GM20000 (cell line): ENCODE measurements at regions not wholly inside any gene's neighbourhood (a gene's known extent, or its start where the extent isn't known, plus 50 kb on each side); places are given as distances from the start of the nearest gene placed in this dataset.

Source experiments
- DNase-seq: peaks from one replicate; pipeline ENCODE4 v3.0.0; 2012; ENCODE audit warnings: low spot score
- TF ChIP-seq, protein P1 (sequence below): IDR thresholded peaks from 2 replicates; pipeline ENCODE4 v1.5.1; 2012; ENCODE audit warnings: mild to moderate bottlenecking, control low read depth; ENCODE audit errors: extremely low read depth, missing control alignments

DNA sequence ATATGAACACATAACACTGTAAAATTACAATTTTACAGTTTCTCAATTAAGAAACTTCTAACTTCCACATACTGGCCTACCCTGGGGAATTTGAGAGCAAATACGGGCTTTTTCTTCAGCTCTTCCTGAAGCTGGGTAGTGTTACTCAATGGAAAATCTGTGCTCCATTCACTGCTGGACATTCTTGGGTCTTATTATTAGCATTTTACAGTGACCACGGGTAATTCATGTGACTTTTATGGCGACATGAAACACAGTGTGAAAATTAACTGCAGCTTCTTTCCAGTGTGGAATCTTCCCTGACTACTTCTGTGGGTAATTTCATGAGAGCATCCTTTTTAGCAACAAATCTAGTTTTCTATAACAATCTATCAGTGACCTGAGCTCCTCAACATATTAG lies 423.7 kb upstream of the ANO5 start:
- TF ChIP-seq, protein P1, sequence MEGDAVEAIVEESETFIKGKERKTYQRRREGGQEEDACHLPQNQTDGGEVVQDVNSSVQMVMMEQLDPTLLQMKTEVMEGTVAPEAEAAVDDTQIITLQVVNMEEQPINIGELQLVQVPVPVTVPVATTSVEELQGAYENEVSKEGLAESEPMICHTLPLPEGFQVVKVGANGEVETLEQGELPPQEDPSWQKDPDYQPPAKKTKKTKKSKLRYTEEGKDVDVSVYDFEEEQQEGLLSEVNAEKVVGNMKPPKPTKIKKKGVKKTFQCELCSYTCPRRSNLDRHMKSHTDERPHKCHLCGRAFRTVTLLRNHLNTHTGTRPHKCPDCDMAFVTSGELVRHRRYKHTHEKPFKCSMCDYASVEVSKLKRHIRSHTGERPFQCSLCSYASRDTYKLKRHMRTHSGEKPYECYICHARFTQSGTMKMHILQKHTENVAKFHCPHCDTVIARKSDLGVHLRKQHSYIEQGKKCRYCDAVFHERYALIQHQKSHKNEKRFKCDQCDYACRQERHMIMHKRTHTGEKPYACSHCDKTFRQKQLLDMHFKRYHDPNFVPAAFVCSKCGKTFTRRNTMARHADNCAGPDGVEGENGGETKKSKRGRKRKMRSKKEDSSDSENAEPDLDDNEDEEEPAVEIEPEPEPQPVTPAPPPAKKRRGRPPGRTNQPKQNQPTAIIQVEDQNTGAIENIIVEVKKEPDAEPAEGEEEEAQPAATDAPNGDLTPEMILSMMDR, result no peak
- no peak for DNase-seq

GRCh38 chr11:21771097-21771496 lies 421.8 kb upstream of the ANO5 start:
- DNase-seq, result no peak
- TF ChIP-seq, protein P1, result no peak

DNA sequence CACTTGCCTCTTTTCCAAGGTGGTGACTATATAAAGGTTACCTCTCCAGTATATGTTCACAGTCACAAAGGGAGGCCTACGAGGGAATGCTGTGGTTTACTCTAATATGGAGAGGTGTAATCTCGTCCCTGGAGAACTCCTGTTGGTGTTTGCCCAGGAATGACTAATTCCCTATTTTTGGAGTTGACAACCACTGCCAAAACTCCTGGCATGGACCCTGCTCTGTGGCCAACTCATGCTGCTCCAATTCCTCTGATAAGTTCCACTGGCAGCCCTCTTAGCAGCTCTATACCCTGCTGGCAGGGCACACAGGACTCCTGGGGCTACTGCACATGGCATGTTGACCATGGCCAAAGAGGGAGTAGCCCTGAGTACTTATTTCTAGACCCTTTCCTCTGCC lies 418.7 kb upstream of the ANO5 start:
- no peak for DNase-seq
- TF ChIP-seq, protein P1, result no peak

DNA sequence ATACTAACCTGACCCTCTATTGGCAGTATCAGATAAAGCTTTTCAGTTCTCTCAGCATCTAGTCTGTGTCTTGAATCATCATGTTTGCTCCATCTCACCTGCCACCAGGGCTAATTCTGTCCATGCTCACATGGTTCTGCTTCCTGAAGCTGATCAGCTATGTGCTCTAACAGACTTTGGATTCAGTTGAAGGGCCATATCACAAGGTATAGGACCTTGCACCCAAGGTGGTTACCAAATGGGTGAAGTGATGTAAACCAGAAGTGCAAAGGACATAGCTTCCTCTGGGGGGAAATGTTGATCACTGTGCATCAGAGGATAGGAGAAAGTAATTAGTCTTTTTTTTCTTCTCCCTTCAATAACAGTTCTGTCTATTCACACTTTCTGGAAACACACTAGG lies 417.0 kb upstream of the ANO5 start:
- TF ChIP-seq, protein P1, result no peak
- no peak for DNase-seq

- TF ChIP-seq, protein P1, result no peak
These were observed 408.9 kb upstream of the ANO5 start for GRCh38 chr11:21783954-21784353.

DNA sequence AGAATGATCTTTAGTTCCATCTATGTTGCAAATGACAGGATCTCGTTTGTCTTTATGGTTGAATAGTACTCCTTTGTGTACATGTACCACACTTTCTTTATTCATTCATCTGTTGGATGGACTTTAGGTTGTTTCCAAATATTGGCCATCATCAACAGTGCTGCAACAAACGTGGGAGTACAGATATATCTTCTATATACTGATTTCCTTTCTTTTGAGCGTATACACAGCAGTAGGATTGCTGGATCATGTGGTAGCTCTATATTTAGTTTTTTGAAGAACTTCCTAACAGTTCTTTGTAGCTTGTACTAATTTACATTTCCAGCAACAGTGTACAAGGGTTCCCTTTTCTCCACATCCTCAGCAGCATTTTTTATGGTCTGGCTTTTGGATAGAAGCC lies 407.5 kb upstream of the ANO5 start:
- DNase-seq, result no peak
- TF ChIP-seq, protein P1, result no peak

More at GRCh38 chr11:21783954-21784353, 408.9 kb upstream of the ANO5 start:
- DNase-seq, result no peak

DNA sequence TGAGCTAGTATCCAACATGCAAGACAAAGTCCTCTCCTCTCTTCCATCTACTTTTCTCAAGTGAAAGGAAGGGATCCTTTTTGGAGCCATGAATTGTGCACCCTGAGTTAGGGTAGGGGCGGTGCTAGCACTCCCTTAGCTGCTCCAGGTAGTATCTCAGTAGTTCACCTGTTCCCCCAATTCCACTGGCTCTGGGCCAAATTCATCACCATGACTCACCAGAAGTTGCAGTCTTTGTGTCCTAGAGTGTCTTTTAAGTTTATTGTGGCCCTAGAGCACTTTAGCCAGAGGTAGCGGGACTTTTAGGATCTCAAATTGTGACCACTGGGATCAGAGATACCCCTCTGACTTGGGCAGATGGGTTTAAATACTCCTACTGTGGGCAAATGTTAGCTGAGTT lies 398.6 kb upstream of the ANO5 start:
- no peak for DNase-seq
- TF ChIP-seq, protein P1, result no peak
